Kidney tubule cell (primary cell): ENCODE measurements at regions not wholly inside any gene's neighbourhood (a gene's known extent, or its start where the extent isn't known, plus 50 kb on each side); places are given as distances from the start of the nearest gene placed in this dataset.
A peak's percentile ranks its signal among the peaks of the same experiment; 100 is the strongest.
"Not testable (repeated sequence)": the region's sequence is repeated elsewhere in the genome, so short reads cannot be mapped to it uniquely, and the experiment has no call there.

Experiments used
- DNase-seq: peaks from one replicate; pipeline ENCODE4 v3.0.0-alpha.2; 2018; ENCODE audit warnings: low spot score

GRCh38 chr6:19892260-19892659 lies 55.1 kb downstream of the ID4 start:
- DNase-seq, result peak; percentile 87

GRCh38 chr6:19895866-19896692 lies 58.9 kb downstream of the ID4 start:
- DNase-seq, result no peak

- peak; percentile 5 for DNase-seq
These were observed 59.5 kb downstream of the ID4 start for GRCh38 chr6:19896693-19897010.

DNA sequence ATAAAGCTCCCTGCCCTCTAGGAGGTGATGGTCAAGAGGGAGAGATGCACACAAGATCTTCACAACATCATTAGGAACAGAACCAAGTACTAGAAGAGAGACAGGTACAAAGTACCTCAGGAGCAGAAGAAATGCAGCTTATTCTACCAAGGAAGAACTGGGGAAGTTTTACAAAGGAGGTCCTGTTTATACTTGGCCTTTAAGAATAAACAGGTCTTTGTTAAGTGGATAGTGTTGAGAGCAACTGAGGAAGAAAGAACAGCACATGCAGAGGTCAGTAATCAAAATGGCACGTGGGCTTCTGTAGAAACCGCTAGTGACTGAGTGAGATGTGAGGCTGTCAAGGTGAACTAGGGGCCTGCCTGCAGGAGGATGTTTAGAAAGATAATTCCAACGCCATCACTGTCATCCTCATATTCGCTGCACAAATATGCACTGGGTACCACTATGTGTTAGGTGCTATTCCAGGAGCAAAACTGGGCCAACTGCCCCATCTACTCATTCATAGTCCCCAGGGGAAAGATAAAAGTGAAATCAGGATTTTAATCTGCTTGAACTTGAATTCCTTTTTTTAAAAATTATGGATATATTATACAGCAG lies 61.1 kb downstream of the ID4 start:
- no peak for DNase-seq

DNA sequence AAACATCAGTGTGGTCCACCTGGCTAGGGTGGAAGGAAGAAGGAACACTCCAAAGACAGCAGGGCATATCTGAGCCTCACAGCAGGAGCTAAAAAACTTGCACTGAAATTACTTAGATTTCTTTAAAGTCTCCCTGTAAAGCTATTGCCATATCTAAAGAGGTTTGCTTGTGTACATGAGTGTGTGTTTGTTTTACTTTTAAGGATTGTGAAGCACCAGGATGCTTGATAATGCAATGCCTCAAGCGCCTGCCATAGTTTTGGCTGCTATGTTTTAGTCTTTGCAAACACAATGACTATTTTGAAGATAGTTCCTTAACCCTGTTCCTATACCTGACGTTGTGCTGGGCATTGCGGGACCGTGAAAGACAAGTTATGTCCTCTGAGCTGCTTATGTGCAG lies 65.0 kb downstream of the ID4 start:
- no peak for DNase-seq

DNA sequence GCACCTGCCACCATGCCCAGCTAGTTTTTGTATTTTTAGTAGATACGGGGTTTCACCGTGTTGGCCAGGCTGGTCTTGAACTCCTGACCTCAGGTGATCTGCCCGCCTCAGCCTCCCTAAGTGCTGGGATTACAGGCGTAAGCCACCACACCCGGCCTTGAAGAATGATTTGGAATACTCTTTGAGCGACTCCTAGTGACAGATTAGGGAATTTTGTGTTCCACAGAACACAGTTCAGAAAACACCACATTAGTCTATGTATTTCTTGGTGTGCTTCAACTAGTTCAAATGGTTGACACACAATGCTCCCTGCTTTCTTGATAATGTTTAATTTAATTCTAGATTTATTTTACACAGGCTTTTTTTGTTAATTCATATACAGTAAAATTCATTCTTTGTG lies 67.2 kb downstream of the ID4 start:
- not testable (repeated sequence) for DNase-seq

DNA sequence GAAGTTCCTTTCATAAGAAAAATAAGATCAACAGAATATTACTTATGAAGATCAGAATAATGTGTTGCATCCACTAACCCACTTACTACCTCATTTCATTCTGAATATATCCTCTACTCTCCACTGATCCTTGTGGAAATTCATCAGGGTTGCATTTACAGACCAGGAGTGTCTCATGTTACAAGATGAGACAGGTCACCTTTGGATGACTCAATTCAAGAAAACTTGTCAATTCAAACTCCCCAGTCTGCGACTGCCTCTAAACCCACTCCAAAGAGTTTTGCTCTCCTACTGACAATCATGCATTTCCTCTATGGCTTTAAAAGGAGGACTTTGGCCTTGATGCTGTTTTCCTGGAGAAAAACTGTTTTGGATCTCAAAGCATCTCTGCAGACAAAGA lies 68.4 kb downstream of the ID4 start:
- peak; percentile 58 for DNase-seq

DNA sequence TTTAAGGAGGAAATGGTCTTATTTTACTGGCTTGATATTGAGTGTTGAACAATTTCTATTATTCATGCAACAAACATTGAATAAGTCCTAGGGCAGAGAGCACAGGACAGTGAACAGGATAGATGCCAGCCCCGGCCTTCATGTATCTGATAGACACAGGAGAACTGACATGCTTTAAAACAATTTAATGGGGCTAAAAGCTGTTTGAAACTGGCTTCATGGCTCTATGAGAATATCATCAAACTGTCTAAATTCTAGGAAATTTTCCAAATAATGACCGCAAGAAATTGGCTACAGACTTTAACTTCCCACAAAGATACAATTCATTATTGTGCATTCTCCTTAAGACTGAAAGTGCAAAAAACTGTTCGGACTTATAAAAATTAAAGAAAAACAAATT lies 69.0 kb downstream of the ID4 start:
- DNase-seq, result no peak

DNA sequence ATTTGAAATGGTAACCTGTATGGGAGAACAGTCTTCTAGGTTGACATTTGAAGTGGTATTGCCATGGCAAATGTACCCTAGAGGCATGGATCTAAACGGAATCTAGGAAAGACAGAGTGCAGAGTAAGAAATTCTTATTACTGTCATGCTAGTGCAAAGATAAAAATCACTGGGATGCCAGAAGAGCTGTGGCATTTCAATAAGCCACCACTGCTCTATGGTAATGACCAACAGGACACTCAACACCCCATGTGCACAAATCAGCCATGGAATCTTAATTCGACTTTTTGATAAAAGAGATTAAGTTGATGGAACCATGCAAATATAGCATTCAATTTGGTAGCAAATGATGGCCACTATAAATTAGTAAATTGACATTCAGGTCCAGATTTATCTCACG lies 74.1 kb downstream of the ID4 start:
- no peak for DNase-seq

DNA sequence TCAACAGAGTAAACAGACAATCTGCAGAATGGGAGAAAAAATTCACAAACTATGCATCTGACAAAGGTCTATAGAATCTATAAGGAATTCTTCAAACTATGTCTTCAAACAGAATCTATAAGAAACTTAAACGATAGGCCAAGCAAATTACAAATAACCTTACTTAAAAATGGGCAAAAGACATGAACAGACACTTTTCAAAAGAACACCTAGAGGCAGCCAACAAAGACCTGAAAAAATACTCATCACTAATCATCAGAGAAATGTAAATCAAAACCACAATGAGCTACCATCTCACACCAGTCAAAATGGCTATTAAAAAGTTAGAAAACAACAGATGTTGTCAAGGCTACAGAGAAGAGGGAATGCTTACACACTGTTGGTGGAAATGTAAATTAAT lies 81.3 kb downstream of the ID4 start:
- DNase-seq, result no peak

GRCh38 chr6:19921786-19922185 lies 84.6 kb downstream of the ID4 start:
- no peak for DNase-seq

DNA sequence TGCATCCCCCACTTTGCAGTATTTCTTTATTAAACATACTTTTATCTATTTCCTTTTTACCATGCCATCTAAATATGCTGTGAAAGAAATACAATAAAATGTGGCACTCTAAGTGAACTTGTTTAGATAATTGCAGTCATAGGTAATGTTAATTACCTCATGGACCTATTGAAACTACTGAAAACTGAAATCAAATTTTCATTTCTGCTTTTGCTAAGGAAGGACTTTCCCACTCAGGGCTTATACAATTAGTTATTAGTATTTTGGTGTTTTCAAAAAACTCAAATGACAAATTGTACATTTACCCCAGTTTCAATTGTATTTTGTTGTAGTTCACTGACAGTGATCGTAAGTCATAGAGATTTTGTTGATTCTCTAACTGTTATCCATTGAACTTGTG lies 88.4 kb downstream of the ID4 start:
- DNase-seq, result no peak

DNA sequence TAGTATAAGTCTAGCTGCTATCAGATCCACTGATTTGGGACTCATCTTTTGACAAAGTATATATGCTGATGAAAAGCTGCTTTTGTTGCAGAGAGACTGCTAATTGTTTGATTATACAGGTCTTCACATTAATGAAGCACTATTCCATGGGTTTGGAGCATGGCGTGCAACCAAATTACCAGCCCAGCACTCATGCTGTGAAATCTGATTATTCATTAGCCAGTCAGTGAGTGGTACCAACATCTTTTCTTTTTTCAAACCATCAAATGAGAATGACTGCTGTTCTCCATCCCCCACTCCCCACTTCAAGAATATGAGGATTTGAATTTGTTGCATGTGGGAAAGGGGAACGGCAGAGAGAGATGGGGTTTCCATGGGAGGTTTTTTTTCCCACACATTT lies 91.3 kb downstream of the ID4 start:
- DNase-seq, result no peak

DNA sequence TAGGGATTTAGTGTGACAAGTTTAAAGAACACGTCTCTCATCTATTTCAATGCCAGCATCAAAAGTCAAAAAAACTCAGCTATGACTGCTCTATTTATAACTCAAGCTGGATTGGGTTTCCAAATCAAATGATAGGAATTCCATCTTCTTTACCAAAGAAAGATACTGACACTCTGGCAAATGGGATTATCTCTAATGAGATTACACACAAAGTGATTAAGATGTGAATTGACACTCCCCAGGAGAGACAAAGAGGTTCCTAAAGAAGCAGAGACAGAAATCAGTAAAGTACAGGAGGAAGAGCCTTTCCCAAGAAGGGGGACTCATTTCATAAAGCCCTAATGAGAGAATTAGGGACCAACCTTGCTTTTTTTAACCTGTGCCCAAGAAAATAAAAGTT lies 92.1 kb downstream of the ID4 start:
- DNase-seq, result no peak

DNA sequence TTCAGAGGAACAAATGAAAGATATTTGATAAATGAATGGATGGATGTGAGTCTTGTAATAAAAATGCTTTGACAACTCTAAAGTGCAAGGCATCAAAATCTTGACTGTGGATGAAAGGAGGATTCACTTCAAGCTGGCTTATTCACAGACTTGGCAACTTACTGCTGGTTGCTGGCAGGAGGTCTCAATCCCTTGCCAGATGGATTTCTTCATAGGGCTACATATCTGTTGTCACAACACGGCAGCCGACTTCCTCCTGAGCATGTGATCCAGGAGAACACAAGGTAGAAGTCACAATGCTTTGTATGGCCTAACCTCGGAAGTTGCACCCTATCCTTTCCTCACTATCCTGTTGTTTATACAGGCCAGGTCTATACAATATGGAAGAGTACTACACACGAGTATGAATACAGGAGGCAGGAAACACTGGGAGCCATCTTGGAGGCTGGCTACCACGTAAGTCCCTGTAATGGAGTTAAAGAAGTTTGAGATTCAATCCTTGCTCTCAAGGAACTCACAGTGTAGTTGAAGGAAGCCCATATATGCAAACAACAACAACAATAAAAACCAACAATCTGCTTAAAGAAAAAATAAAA lies 97.9 kb downstream of the ID4 start:
- no peak for DNase-seq

DNA sequence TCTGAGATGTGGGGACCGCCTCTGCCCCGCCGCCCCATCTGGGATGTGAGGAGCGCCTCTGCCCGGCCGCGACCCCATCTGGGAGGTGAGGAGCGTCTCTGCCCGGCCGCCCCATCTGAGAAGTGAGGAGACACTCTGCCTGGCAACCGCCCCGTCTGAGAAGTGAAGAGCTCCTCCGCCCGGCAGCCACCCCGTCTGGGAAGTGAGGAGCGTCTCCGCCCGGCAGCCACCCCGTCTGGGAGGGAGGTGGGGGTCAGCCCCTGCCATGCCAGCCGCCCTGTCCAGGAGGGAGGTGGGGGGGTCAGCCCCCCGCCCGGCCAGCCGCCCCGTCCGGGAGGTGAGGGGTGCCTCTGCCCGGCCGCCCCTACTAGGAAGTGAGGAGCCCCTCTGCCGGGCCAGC lies 102.2 kb downstream of the ID4 start:
- DNase-seq, result not testable (repeated sequence)

DNA sequence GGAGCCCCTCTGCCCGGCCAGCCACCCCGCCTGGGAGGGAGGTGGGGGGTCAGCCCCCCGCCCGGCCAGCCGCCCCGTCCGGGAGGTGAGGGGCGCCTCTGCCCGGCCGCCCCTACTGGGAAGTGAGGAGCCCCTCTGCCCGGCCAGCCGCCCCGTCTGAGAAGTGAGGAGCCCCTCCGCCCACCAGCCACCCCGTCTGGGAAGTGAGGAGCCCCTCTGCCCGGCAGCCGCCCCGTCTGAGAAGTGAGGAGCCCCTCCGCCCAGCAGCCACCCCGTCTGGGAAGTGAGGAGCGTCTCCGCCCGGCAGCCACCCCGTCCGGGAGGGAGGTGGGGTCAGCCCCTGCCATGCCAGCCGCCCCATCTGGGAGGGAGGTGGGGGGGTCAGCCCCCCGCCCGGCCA lies 102.8 kb downstream of the ID4 start:
- not testable (repeated sequence) for DNase-seq

DNA sequence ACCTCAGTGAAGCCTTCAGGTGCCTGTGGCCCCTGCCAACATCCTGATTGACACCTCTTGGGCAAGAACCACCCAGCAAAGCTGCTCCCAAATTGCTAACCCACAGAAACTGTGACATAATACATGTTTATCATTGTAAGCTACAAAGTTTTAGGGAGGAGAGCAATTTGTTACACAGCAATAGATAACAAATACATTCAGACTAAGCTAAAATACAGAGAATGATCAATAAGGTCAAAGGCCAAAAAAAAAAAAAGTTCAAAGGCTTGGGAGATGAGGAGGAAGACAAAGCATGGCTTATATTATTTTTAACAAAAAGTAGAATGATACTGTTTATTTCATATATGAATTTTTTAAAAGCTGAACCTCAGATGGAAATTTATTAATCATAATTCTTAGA lies 105.9 kb downstream of the ID4 start:
- no peak for DNase-seq

GRCh38 chr6:19945843-19946358 lies 108.7 kb downstream of the ID4 start:
- DNase-seq, result no peak

DNA sequence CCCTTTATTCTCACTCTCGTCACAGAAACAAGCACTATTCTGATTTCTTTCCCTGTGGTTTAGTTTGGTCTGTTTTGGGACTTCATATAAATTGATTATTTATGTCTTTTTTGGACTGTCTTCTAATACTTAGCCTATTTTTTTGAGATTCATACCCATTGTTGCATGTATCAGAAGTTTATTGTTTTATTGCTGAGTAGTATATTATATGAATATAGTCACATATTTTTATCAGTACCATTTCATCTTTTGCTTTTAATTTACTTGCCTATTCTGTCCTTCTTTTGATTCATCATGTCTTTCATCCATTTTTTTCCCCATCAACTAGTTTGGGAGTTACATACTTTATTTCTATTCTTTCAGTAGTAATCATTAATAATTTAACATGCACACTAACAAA lies 112.0 kb downstream of the ID4 start:
- no peak for DNase-seq

DNA sequence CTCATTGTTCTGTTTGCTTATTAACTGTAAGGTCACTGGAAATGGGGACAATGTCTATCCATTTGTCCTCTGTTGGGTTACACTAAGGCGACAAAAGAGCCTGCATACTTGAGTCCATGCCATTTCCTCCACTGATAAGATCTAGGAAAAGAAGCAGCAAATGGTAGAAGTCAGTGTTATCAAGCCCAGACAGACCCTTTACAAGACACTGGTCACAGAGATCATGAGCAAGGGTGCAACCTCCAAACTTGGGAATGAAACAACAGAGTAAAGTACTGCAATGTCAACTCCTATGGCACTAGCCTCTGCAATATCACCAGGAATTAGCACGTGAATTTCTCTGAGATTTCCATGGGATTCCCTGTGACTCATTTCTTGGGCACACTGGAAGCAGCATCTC lies 126.9 kb downstream of the ID4 start:
- no peak for DNase-seq

DNA sequence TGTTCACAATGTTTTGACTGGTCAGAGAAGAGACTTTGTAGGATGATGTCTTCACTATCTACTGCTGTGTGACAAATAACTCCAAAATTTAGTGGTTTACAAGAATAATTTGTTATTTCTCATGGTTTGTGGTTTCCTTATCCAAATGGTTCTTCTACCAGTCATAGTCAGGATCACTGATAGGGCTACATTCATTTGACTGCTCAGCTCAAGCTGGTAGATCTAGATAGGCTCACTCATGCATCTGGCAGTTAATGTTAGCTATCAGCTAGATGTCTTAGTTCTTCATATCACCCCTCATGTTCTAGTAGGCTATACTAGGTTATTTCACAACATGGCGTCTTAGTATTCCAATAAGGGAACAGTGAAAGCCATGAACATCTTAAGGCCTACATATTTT lies 131.0 kb downstream of the ID4 start:
- DNase-seq, result no peak

DNA sequence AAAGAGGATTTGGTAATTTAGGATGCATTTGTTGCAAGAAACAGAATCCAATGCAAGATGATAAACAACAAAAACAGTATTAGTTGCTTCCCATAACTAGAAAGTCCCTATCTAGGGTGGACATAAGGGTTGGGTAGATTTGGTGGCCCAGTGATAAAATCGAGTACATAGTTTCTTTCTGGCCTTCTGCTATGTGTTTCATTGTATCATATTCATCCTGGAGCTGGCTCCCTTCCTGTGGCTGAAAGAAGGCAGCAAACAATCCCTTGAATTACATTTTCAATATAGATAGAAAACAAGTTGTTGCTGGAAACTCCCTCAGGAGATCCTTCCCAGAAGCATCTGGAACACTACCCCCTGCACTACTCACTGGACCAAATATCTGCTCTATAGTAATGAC lies 135.1 kb downstream of the ID4 start:
- no peak for DNase-seq
